SK-N-DZ (cell line): ENCODE measurements at regions not wholly inside any gene's neighbourhood (a gene's known extent, or its start where the extent isn't known, plus 50 kb on each side); places are given as distances from the start of the nearest gene placed in this dataset.
"Not testable (repeated sequence)": the region's sequence is repeated elsewhere in the genome, so short reads cannot be mapped to it uniquely, and the experiment has no call there.

Experiments
- DNase-seq: peaks from one replicate; pipeline ENCODE4 v3.0.0-alpha.2; 2015; ENCODE audit warnings: low spot score

- no peak for DNase-seq
Observed at GRCh38 chr17:31678431-31678830, 180.6 kb downstream of the COPRS start.

- DNase-seq, result no peak
Observed at GRCh38 chr17:31677681-31678080, 181.4 kb downstream of the COPRS start.

DNA sequence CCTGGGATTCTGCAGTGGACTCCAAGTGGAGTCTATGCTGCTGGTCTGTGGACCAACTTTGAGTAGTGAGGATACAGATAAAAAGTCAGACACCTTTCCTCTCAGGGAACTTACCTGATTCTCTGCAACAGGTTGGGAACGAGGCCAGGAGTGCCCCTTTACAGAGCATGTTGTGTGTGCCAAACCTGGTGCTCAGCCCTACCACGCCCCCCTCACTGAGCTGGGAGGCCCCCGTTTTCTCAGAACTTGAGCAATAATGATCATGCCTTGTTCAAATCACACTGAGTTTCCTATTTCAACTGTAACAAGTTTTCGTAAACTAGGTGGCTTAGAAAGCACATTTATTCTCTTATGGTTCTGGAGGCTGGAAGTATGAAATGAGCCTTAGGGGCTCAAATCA is 182.0 kb downstream of the COPRS start:
- no peak for DNase-seq

- DNase-seq, result not testable (repeated sequence)
Observed at GRCh38 chr17:31675392-31675791, 183.7 kb downstream of the COPRS start.

- no peak for DNase-seq
Observed at GRCh38 chr17:31674717-31675349, 184.2 kb downstream of the COPRS start.

DNA sequence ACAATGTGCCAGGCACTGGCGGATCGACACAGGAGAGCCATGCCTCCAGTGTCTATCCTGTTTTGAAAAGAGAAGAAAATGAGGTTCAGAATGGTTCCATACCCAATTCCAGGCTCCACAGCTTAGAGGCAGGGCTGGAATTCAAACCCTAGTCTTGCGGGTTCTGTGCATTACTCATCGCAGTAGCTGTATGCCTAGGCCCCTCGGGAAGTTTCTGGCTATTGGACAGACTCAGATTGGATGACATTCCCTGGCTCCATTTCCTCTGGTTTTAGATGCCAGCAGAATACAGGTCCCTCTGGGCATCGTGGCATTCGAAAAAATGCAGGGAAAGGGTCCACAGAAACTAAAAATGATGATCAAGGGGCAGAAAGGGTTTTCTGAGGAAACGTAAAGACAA is 184.7 kb downstream of the COPRS start:
- no peak for DNase-seq

DNA sequence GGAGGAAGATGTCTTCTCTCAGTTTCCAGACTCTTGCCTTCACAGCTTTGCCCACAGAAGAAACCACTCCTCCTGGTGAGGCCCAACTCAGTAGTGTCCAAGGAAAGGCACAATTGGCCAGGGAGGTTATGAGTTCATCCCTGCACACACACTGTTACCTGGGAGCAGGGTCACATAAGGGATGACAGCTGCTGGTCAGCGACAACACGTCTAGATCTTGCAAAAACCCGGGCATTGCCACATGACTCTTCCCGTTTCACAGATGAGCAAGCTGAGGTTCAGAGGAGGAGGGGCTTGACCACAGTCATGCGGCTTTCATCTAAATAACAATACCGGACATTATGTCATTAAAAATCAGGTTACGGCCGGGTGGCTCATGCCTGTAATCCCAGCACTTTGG is 186.0 kb downstream of the COPRS start:
- no peak for DNase-seq

- DNase-seq, result no peak
Observed at GRCh38 chr17:31672161-31672819, 186.8 kb downstream of the COPRS start.

GRCh38 chr17:31663576-31663975 is 195.5 kb downstream of the COPRS start:
- DNase-seq, result no peak

- no peak for DNase-seq
Observed at GRCh38 chr17:31660684-31661083, 198.4 kb downstream of the COPRS start.

DNA sequence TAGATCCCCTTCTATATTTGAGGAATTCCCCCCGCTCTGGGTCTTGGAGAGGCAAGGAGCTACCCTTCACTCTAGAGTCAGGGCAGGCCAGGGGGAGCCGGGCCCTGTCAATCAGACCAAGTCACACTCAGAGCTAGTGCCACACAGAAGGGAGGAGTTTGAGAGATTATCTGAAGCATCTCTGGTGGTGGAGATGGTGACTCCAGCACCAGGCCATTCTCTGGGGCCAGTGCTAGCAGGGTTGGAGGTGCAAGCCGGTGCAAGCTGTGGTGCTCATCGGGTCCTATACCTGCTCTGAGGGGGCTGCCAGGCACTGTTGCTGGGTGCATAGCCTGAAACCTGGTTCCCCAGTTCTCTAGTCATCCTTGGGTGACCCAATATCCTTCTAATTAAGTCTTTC is 201.2 kb downstream of the COPRS start:
- DNase-seq, result no peak

GRCh38 chr17:31654936-31655335 is 204.1 kb downstream of the COPRS start:
- DNase-seq, result no peak

- no peak for DNase-seq
Observed at GRCh38 chr17:31653691-31654090, 205.4 kb downstream of the COPRS start.

- no peak for DNase-seq
Observed at GRCh38 chr17:31650756-31651520, 208.1 kb downstream of the COPRS start.

DNA sequence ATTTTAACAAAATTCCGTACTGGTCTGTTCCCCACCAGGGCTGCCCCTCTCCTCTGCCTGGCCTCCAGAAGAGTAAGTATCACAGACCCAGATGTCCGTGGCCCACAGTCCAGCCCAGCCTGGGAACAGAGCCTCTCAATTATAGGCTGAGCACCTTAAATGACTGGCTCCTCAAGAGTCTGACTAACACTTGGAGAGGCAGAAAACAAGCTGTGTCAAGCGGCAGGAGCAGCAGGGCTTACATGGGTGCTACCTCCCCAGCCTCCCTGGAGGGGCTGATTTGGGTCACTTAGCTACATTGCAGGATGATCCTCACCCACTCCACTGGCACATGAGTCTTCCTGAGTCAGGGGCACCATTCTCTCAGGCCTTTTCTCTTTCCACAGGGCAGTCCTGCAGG is 209.7 kb downstream of the COPRS start:
- DNase-seq, result no peak

- DNase-seq, result no peak
Observed at GRCh38 chr17:31647661-31648060, 211.4 kb downstream of the COPRS start.

DNA sequence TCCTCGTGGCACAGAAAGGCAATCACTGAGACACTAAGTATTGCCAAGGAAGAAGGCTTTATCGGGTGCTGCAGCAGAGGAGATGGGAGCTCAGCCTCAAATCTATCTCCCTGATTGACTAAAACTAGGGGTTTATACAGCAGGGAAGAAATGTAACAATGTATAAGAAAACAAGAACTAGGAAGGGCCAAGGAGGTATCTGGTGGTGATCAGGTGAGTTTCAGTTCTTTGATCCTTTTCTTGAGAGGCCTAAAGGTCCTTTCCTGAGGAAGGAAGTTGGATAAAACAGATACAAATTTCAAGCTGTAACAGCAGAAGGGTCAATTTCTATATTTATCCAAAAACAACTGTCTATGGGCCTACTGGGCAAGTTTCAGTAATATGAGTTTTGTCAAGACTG is 212.4 kb downstream of the COPRS start:
- DNase-seq, result no peak

GRCh38 chr17:31645351-31645750 is 213.7 kb downstream of the COPRS start:
- no peak for DNase-seq

DNA sequence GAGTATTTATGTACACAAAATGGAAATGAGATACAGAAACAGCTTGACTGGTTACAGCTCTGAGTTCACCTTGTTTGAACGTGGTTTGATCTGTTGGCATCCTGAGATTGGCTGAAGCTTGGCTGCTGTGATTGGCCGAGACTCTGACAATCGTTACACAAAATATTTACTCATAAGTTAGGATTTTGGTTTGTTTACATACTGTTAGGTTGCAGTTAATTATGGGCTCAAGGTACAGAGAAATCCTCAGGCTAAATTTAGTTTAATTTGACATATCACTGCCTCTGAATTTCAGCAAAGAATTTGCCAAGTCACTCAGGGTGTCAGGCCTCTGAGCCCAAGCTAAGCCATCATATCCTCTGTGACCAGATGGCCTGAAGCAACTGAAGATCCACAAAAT is 227.3 kb downstream of the COPRS start:
- DNase-seq, result no peak

GRCh38 chr17:31630866-31631265 is 228.2 kb downstream of the COPRS start:
- DNase-seq, result not testable (repeated sequence)

DNA sequence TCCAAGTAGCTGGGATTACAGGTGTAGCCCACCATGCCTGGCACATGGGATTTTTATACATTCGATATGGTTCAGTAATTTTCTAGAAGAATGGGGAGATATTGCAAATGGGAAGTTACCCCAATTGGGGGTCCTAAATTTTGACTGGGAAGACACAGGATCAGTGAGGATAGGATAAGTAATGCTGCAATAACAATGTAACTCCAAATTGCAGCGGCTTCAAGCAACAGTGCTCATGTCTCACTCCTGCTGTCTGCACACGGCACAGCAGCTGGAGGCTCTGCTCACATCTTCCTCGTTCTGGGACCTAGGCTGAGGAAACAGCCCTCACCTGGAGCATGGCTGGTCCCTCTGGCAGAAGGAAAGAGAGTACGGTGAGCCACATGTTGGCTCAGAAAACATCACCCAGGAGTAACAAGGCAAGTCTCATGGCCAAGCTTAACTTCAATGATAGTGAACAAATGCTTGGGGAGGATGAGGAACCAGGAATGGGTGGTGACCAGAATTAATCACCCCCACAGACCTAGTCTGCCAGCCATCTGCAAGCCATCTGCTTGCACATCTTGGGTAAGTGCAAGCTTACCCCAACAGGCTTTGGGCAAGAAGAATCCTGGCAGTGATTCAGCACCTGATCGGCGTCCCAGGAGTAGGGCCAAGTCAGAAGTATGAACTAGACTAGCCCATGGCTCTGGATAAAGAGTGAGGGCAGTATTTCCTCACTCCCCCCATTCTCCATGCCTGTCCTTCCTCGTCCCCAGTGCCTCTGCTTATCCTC is 229.2 kb downstream of the COPRS start:
- no peak for DNase-seq

DNA sequence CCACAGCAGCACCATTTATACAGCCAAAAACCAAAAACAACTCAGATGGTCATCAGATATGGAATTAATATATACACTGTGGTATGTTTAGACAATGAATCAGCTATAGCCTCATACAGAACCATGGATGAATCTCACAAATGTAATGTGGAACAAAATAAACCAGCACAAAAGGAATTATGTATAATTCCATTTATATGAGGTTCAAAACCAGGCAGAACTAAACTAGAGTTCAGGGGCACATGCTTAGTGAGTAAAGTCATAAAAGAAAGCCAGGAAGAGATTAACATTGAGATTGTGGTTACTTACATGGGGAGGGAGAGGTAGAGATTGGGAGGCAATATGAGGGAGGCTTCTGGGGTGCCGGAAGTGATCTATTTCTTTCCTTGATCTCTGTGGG is 231.1 kb downstream of the COPRS start:
- DNase-seq, result no peak
